SK-N-SH (cell line): ENCODE measurements at regions not wholly inside any gene's neighbourhood (a gene's known extent, or its start where the extent isn't known, plus 50 kb on each side); places are given as distances from the start of the nearest gene placed in this dataset.

Experiments used
- CTCF ChIA-PET: fragments of 300-600, 350-600 bp; formaldehyde crosslinking; extraction: SDS; loops from one replicate; lab custom pipeline; 2021; lab: Yijun Ruan, JAX
- POLR2A ChIA-PET: fragments of 350-600 bp; sonication (Branson Sonifier 250); formaldehyde crosslinking; extraction: SDS; loops from one replicate; lab custom pipeline; 2020; ENCODE audit warnings: antibody characterized with exemption, inconsistent platforms; lab: Yijun Ruan, JAX
- DNase-seq: peaks from one replicate; pipeline ENCODE4 v3.0.0; 2012
- H2AFZ ChIP-seq: fragments of 200-600 bp; sonication (generic); 2 replicates; pipeline ENCODE4 v1.8.1; 2016; ENCODE audit warnings: antibody characterized with exemption, mild to moderate bottlenecking, low read depth
- H3F3A ChIP-seq: fragments of 200-600 bp; sonication (generic); replicated peaks from 2 replicates; pipeline ENCODE3; 2016; ENCODE audit warnings: antibody characterized with exemption, mild to moderate bottlenecking; ENCODE audit not compliant: insufficient read depth
- H3K27ac ChIP-seq, 2 experiments: fragments of 200-500 bp in 1 of 2; fragments of 200-600 bp in 1 of 2; sonication (Bioruptor generic) in 1 of 2; sonication (generic), shearing (Covaris generic) in 1 of 2; 2 replicates each; pipeline versions ENCODE4 v1.5.1 to v1.6.1; 2014 to 2016; ENCODE audit warnings: low read depth in 2 of 2, inconsistent platforms in 1 of 2, low read length in 1 of 2, mild to moderate bottlenecking in 1 of 2, mixed read lengths in 1 of 2
- H3K27me3 ChIP-seq: fragments of 200-600 bp; sonication (generic), shearing (Covaris generic); 2 replicates; pipeline ENCODE4 v1.6.1; 2016; ENCODE audit warnings: mixed run types; ENCODE audit not compliant: insufficient read depth
- H3K36me3 ChIP-seq, 2 experiments: fragments of 200-500 bp in 1 of 2; fragments of 200-600 bp in 1 of 2; sonication (Bioruptor generic) in 1 of 2; sonication (generic) in 1 of 2; replicated peaks in 1 of 2; 2 replicates each; pipeline versions ENCODE3 to v1.5.1; 2014 to 2016; ENCODE audit warnings: low read length in 1 of 2, mild to moderate bottlenecking in 1 of 2; ENCODE audit not compliant: insufficient read depth in 2 of 2, control insufficient read depth in 1 of 2
- H3K4me1 ChIP-seq, 2 experiments: fragments of 200-500 bp in 1 of 2; fragments of 200-600 bp in 1 of 2; sonication (Bioruptor generic) in 1 of 2; sonication (generic), shearing (Covaris generic) in 1 of 2; 2 replicates each; pipeline versions ENCODE4 v1.5.1 to v1.6.1; 2014 to 2016; ENCODE audit warnings: low read depth in 1 of 2, low read length in 1 of 2, mixed run types in 1 of 2; ENCODE audit not compliant: insufficient read depth in 2 of 2, control insufficient read depth in 1 of 2
- H3K4me2 ChIP-seq: fragments of 200-600 bp; sonication (generic), shearing (Covaris generic); 2 replicates; pipeline ENCODE4 v1.6.1; 2017; ENCODE audit warnings: mixed run types
- H3K4me3 ChIP-seq, 2 experiments: fragments of 200-500 bp in 1 of 2; fragments of 200-600 bp in 1 of 2; sonication (Bioruptor generic) in 1 of 2; sonication (generic), shearing (Covaris generic) in 1 of 2; 2 replicates each; pipeline versions ENCODE4 v1.5.1 to v1.8.1; 2014 to 2016; ENCODE audit warnings: low read depth in 2 of 2, inconsistent platforms in 1 of 2, low read length in 1 of 2, mild to moderate bottlenecking in 1 of 2, mixed read lengths in 1 of 2, moderate library complexity in 1 of 2
- H3K79me2 ChIP-seq: fragments of 200-600 bp; sonication (generic); 2 replicates; pipeline ENCODE4 v1.8.1; 2017; ENCODE audit warnings: mild to moderate bottlenecking; ENCODE audit not compliant: insufficient read depth
- H3K9ac ChIP-seq: fragments of 200-600 bp; sonication (generic); 2 replicates; pipeline ENCODE4 v1.6.1; 2017; ENCODE audit warnings: mixed run types
- H3K9me2 ChIP-seq: fragments of 200-600 bp; sonication (generic); 2 replicates; pipeline ENCODE4 v1.6.1; 2017; ENCODE audit warnings: mixed run types
- H3K9me3 ChIP-seq: fragments of 200-600 bp; sonication (generic); 2 replicates; pipeline ENCODE4 v1.6.1; 2017; ENCODE audit warnings: mixed run types, mild to moderate bottlenecking, moderate library complexity
- H4K20me1 ChIP-seq: fragments of 200-600 bp; sonication (generic); 2 replicates; pipeline ENCODE4 v1.6.1; 2017; ENCODE audit warnings: mild to moderate bottlenecking, mixed run types; ENCODE audit not compliant: insufficient read depth
- CHD2 ChIP-seq: fragments of 150-350 bp; IDR thresholded peaks from 2 replicates; pipeline ENCODE4 v1.6.1; 2018; ENCODE audit warnings: low read length; ENCODE audit not compliant: partially characterized antibody
- ELF1 ChIP-seq: IDR thresholded peaks from 2 replicates; pipeline ENCODE4 v1.4.0; 2012
- EP300 ChIP-seq, 2 experiments: IDR thresholded peaks; 2 replicates each; pipeline versions ENCODE4 v1.4.0 to v1.6.1; 2012; ENCODE audit warnings: borderline replicate concordance in 1 of 2, low read depth in 1 of 2, low read length in 1 of 2
- FOXM1 ChIP-seq: IDR thresholded peaks from 2 replicates; pipeline ENCODE4 v1.4.0; 2012; ENCODE audit warnings: low read depth, mild to moderate bottlenecking
- GATA2 ChIP-seq: sonication (generic); formaldehyde crosslinking; IDR thresholded peaks from 2 replicates; pipeline ENCODE4 v1.5.0; 2020; ENCODE audit warnings: mild to moderate bottlenecking, missing genetic modification reagents
- JUND ChIP-seq: IDR thresholded peaks from 2 replicates; pipeline ENCODE4 v1.4.0; 2012
- MAX ChIP-seq: IDR thresholded peaks from 2 replicates; pipeline ENCODE4 v1.4.0; 2012; ENCODE audit warnings: low read depth
- MEF2A ChIP-seq: IDR thresholded peaks from 2 replicates; pipeline ENCODE4 v1.4.0; 2012; ENCODE audit warnings: low read depth, borderline replicate concordance
- MXI1 ChIP-seq: IDR thresholded peaks from 2 replicates; pipeline ENCODE4 v1.6.1; 2012; ENCODE audit warnings: mild to moderate bottlenecking, low read depth, low read length, improper control_type of control experiment
- NFIC ChIP-seq: IDR thresholded peaks from 2 replicates; pipeline ENCODE4 v1.4.0; 2012; ENCODE audit warnings: borderline replicate concordance
- POLR2AphosphoS5 ChIP-seq: IDR thresholded peaks from 2 replicates; pipeline ENCODE4 v1.6.1; 2012; ENCODE audit warnings: low read depth, low read length
- REST ChIP-seq: IDR thresholded peaks from 2 replicates; pipeline ENCODE4 v1.6.1; 2012; ENCODE audit warnings: mild to moderate bottlenecking, low read depth, low read length, moderate library complexity
- RXRA ChIP-seq: IDR thresholded peaks from 2 replicates; pipeline ENCODE4 v1.4.0; 2012; ENCODE audit warnings: low read depth, mild to moderate bottlenecking, borderline replicate concordance
- SIN3A ChIP-seq: IDR thresholded peaks from 2 replicates; pipeline ENCODE4 v1.6.1; 2012; ENCODE audit warnings: low read depth, mild to moderate bottlenecking, low read length, moderate library complexity, borderline replicate concordance
- TCF12 ChIP-seq: IDR thresholded peaks from 2 replicates; pipeline ENCODE4 v1.4.0; 2012
- ZBTB33 ChIP-seq: IDR thresholded peaks from 2 replicates; pipeline ENCODE4 v1.4.0; 2012; ENCODE audit warnings: low read depth, borderline replicate concordance
- WGBS: methylation state at CpG from one replicate; pipeline ENCODE4 v1.1.6; 2017; ENCODE audit warnings: low lambda C conversion rate; 5-methylcytosine and 5-hydroxymethylcytosine counted together

GRCh38 chr6:74133073-74133472 lies 437.1 kb downstream of the CD109 start:
- Histone ChIP-seq H3F3A (no peaks in the 10 kb centered on the region), H3K4me1 (no peaks in the 10 kb centered on the region), H3K9me3 (no peaks in the 10 kb centered on the region), H3K9me2 (no peaks in the 10 kb centered on the region), H3K27me3 (no peaks in the 10 kb centered on the region), H4K20me1 (no peaks in the 10 kb centered on the region), H3K36me3 (no peaks in the 10 kb centered on the region), H3K9ac (no peak overlapping the region), H3K4me3 (no peak overlapping the region), H2AFZ (no peak overlapping the region), H3K4me2 (no peak overlapping the region), H3K79me2 (no peaks in the 10 kb centered on the region), H3K27ac (no peak overlapping the region)
- 14% methylated on average over 1 of the region's 1 CpG for WGBS
- DNase-seq, result no peak
- TF ChIP-seq GATA2 (no peak), MXI1 (no peak), NFIC (no peak), MAX (no peak), MEF2A (no peak), TCF12 (no peak), ZBTB33 (no peak), EP300 (IDR thresholded peaks at IDR 0.05; ENCODE audit: borderline replicate concordance in 1 of 2, low read depth in 1 of 2, low read length in 1 of 2) (no peak), RXRA (no peak), POLR2AphosphoS5 (no peak), FOXM1 (no peak), ELF1 (no peak), SIN3A (no peak), CHD2 (no peak), REST (no peak), JUND (no peak)
- ChIA-PET CTCF (no interaction called here), POLR2A (no interaction called here)
